ENCODE measurements at regions not wholly inside any gene's neighbourhood (a gene's known extent, or its start where the extent isn't known, plus 50 kb on each side); places are given as distances from the start of the nearest gene placed in this dataset.

GRCh38 chr4:149120331-149121022, 678.3 kb upstream of the NR3C2 start:
- Histone ChIP-seq H3K4me3 (no peak overlapping the region), H3K9me3 (no peaks in the 10 kb centered on the region), H3K36me3 (no peaks in the 10 kb centered on the region), H3K27ac (no peak overlapping the region), H3K27me3 (no peaks in the 10 kb centered on the region), H3K4me1 (no peaks in the 10 kb centered on the region)
- 80% methylated on average over 2 of the region's 2 CpGs for WGBS
- no peak for DNase-seq (ENCODE audit: low spot score in 2 of 2)
- TF ChIP-seq POLR2AphosphoS5 (IDR thresholded peaks at IDR 0.05) = no peak
- TF ChIP-seq EP300 (IDR thresholded peaks at IDR 0.05) = no peak
- no peak for TF ChIP-seq POLR2A (IDR thresholded peaks at IDR 0.05)
- TF ChIP-seq CTCF (IDR thresholded peaks at IDR 0.05) = no peak

GRCh38 chr4:149116806-149117205, 674.6 kb upstream of the NR3C2 start:
- TF ChIP-seq POLR2AphosphoS5 (IDR thresholded peaks at IDR 0.05) = no peak
- no peak for TF ChIP-seq EP300 (IDR thresholded peaks at IDR 0.05)
- no peak for TF ChIP-seq POLR2A (IDR thresholded peaks at IDR 0.05)
- no peak for TF ChIP-seq CTCF (IDR thresholded peaks at IDR 0.05)
- Histone ChIP-seq H3K27ac (no peak overlapping the region), H3K4me1 (peaks cover 5% of the 10 kb centered on the region), H3K27me3 (no peaks in the 10 kb centered on the region), H3K4me3 (no peak overlapping the region), H3K9me3 (no peaks in the 10 kb centered on the region), H3K36me3 (no peaks in the 10 kb centered on the region)
- DNase-seq (ENCODE audit: low spot score in 2 of 2) = no peak
- 96% methylated on average over 2 of the region's 2 CpGs for WGBS

DNA sequence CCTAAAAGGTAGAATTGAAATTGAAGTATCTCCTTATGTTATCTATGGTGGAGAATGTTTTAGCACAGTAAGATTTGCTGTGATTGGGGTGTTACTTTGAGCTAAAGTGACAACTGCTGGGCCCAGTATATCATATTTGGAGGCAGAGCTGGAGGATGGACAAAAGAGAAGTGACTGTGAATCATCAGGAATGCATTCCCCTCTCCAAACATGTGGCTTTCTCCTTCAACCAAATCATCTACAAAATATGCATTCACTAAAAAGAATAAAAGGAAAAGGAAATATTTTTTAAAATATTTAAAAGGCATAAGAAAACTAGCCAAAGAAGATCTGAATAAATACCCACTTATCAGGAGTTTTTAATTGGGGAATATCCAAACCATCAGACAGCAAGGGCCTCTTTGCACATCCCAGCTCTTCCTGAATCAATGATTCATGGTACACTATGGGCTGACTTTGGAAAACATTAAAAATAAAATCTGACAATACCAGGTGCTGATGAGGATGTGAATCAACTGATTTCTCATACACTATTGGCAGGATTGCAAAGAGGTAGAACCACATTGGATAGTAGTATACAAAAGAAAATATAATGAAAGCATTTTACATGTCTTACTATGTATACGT, 671.7 kb upstream of the NR3C2 start:
- H3K4me1 ChIP-seq = peaks cover 5% of the 10 kb centered on the region
- no peak for DNase-seq (ENCODE audit: low spot score in 2 of 2)
- H3K27ac ChIP-seq = no peak overlapping the region
- 78% methylated on average over 1 of the region's 1 CpG for WGBS
- no peaks in the 10 kb centered on the region for H3K27me3 ChIP-seq
- no peaks in the 10 kb centered on the region for H3K9me3 ChIP-seq
- no peak overlapping the region for H3K4me3 ChIP-seq
- TF ChIP-seq CTCF (IDR thresholded peaks at IDR 0.05) (no peak), POLR2A (IDR thresholded peaks at IDR 0.05) (no peak), EP300 (IDR thresholded peaks at IDR 0.05) (no peak), POLR2AphosphoS5 (IDR thresholded peaks at IDR 0.05) (no peak)
- H3K36me3 ChIP-seq = no peaks in the 10 kb centered on the region

DNA sequence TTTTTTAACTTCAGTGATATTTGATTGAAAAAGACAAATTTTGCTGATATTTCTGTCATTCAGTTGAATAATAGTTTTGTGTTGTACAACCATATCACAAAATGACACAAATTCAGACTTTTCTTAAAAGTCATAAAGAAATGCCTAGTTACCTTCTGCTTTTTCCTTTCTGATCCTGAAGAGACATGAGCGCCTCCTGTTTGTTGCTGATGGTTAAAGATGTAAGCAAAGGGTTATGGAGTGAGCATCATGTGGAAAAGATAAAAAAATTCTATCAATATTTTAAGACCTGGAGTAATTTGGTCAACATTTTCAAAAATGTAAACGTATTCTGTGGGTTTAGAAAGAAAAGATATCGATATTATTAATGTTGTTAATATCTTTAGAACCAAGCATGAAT, 669.9 kb upstream of the NR3C2 start:
- Histone ChIP-seq H3K36me3 (no peaks in the 10 kb centered on the region), H3K4me3 (no peak overlapping the region), H3K9me3 (no peaks in the 10 kb centered on the region), H3K4me1 (peaks cover 5% of the 10 kb centered on the region), H3K27me3 (no peaks in the 10 kb centered on the region), H3K27ac (no peak overlapping the region)
- TF ChIP-seq EP300 (IDR thresholded peaks at IDR 0.05) (no peak), POLR2A (IDR thresholded peaks at IDR 0.05) (no peak), POLR2AphosphoS5 (IDR thresholded peaks at IDR 0.05) (no peak), CTCF (IDR thresholded peaks at IDR 0.05) (no peak)
- no peak for DNase-seq (ENCODE audit: low spot score in 2 of 2)
- 91% methylated on average over 3 of the region's 3 CpGs for WGBS

GRCh38 chr4:149110481-149110880, 668.3 kb upstream of the NR3C2 start:
- no peak overlapping the region for H3K27ac ChIP-seq
- no peak for DNase-seq (ENCODE audit: low spot score in 2 of 2)
- peaks cover 5% of the 10 kb centered on the region for H3K4me1 ChIP-seq
- no peak overlapping the region for H3K4me3 ChIP-seq
- H3K27me3 ChIP-seq = no peaks in the 10 kb centered on the region
- no peaks in the 10 kb centered on the region for H3K36me3 ChIP-seq
- no peaks in the 10 kb centered on the region for H3K9me3 ChIP-seq
- no peak for TF ChIP-seq POLR2AphosphoS5 (IDR thresholded peaks at IDR 0.05)
- 66% methylated on average over 3 of the region's 3 CpGs for WGBS
